ENCODE measurements at regions not wholly inside any gene's neighbourhood (a gene's known extent, or its start where the extent isn't known, plus 50 kb on each side); places are given as distances from the start of the nearest gene placed in this dataset.

DNA sequence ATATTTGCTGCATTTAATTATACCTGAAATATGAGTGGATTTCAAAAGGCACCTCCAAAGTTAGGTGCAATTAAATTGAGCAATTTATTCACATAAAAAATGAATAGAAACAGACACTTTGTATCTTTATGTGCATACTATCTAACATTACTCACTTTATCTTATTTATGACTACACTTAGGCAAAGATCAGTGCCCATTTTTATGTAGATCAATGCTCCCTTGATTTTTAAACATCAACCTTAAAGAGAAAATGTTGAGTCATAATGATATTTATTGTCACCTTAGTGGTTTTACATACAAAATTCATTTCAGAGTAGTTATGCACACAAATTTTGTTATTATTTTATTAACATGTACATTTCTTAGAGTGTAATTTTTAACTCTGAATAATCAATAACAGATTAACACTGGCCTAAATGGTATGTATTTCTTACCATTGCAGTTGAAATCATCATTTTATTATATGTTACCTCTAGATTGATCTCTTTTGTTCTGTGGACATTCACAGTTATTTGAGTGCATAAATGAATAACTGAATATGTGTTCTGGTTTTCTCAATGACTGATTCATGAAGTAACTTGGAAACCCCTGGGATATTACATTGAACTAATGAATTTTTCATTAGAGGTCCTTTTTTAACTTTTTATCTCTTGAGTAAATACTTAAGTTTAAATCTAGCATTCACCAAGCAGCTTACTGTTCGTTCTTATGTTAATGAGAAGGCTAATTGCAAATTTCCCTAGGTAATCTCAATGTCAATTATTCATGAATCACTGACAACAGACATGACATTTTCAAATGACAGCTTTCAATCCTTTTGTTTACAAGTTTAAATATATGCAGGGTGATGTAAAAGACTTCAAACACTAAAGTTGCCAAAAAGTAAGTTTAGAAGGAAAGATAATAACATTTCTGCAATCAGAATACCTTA, 1182.0 kb upstream of the PABPC4L start:
- no peaks in the 10 kb centered on the region for H3K9me3 ChIP-seq (ENCODE audit: low read depth, low read length)
- H3K79me2 ChIP-seq (ENCODE audit: insufficient read depth, low read length) = no peaks in the 10 kb centered on the region
- no peak overlapping the region for H3K4me3 ChIP-seq (ENCODE audit: insufficient read depth, low read length)
- TF ChIP-seq, protein P1, sequence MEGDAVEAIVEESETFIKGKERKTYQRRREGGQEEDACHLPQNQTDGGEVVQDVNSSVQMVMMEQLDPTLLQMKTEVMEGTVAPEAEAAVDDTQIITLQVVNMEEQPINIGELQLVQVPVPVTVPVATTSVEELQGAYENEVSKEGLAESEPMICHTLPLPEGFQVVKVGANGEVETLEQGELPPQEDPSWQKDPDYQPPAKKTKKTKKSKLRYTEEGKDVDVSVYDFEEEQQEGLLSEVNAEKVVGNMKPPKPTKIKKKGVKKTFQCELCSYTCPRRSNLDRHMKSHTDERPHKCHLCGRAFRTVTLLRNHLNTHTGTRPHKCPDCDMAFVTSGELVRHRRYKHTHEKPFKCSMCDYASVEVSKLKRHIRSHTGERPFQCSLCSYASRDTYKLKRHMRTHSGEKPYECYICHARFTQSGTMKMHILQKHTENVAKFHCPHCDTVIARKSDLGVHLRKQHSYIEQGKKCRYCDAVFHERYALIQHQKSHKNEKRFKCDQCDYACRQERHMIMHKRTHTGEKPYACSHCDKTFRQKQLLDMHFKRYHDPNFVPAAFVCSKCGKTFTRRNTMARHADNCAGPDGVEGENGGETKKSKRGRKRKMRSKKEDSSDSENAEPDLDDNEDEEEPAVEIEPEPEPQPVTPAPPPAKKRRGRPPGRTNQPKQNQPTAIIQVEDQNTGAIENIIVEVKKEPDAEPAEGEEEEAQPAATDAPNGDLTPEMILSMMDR (IDR thresholded peaks at IDR 0.05; ENCODE audit: extremely low read depth, low read depth, low read length) = no peak
- no peaks in the 10 kb centered on the region for H4K20me1 ChIP-seq (ENCODE audit: insufficient read depth, low read length)
- no peaks in the 10 kb centered on the region for H3K36me3 ChIP-seq (ENCODE audit: insufficient read depth, low read length)
- H3K27me3 ChIP-seq (ENCODE audit: insufficient read depth, low read length) = no peaks in the 10 kb centered on the region
- no peak overlapping the region for H3K27ac ChIP-seq (ENCODE audit: low read depth, low read length)
- no peak for DNase-seq (ENCODE audit: insufficient read length, low spot score, missing footprints)
- H2AFZ ChIP-seq (ENCODE audit: low read length) = no peak overlapping the region
- H3K4me2 ChIP-seq (ENCODE audit: insufficient read depth, low read length) = no peak overlapping the region
- no peaks in the 10 kb centered on the region for H3K4me1 ChIP-seq (ENCODE audit: insufficient read depth, low read length)

DNA sequence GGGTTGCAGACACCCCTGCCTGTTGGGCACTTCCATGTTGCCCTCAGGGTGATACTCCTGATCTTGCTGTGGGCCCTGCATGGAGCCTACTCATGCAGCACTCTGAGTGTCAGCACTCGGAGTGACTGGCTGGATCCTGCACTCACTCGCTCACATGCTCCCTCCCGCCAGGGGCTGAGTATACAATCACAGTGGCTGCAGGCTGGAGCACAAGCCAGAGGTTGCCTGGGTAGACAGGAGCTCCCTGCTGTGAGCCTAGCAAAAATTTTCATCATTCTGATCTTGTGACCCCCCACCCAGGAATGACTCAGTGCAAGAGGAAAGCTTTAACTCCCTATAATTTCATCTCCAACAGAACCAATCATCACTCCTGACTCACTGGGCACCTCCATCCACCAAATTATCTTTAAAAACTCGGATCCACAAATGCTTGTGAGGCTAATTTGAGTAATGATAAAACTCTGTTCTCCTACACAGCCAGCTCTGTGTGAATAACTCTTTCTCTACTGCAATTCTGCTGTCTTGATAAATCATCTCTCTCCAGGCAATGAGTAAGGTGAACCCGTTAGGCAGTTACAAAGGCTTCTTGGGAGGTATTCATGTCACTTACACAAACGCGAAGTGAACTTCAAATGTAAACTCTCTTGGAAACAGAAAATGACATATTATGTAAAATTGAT, 1180.8 kb upstream of the PABPC4L start:
- Histone ChIP-seq H3K9me3 (ENCODE audit: low read depth, low read length) (no peaks in the 10 kb centered on the region), H3K27me3 (ENCODE audit: insufficient read depth, low read length) (no peaks in the 10 kb centered on the region), H3K79me2 (ENCODE audit: insufficient read depth, low read length) (no peaks in the 10 kb centered on the region), H3K27ac (ENCODE audit: low read depth, low read length) (no peak overlapping the region), H2AFZ (ENCODE audit: low read length) (no peak overlapping the region), H3K4me3 (ENCODE audit: insufficient read depth, low read length) (no peak overlapping the region), H3K36me3 (ENCODE audit: insufficient read depth, low read length) (no peaks in the 10 kb centered on the region), H3K4me1 (ENCODE audit: insufficient read depth, low read length) (no peaks in the 10 kb centered on the region), H3K4me2 (ENCODE audit: insufficient read depth, low read length) (no peak overlapping the region), H4K20me1 (ENCODE audit: insufficient read depth, low read length) (no peaks in the 10 kb centered on the region)
- TF ChIP-seq, protein P1 (IDR thresholded peaks at IDR 0.05; ENCODE audit: extremely low read depth, low read depth, low read length) = no peak
- DNase-seq (ENCODE audit: insufficient read length, low spot score, missing footprints) = no peak

GRCh38 chr4:135372131-135372530, 1170.5 kb upstream of the PABPC4L start:
- DNase-seq (ENCODE audit: insufficient read length, low spot score, missing footprints) = no peak
- no peaks in the 10 kb centered on the region for H3K36me3 ChIP-seq (ENCODE audit: insufficient read depth, low read length)
- no peaks in the 10 kb centered on the region for H3K9me3 ChIP-seq (ENCODE audit: low read depth, low read length)
- H3K79me2 ChIP-seq (ENCODE audit: insufficient read depth, low read length) = no peaks in the 10 kb centered on the region
- H2AFZ ChIP-seq (ENCODE audit: low read length) = no peak overlapping the region
- no peaks in the 10 kb centered on the region for H3K4me1 ChIP-seq (ENCODE audit: insufficient read depth, low read length)
- H3K27me3 ChIP-seq (ENCODE audit: insufficient read depth, low read length) = no peaks in the 10 kb centered on the region
- no peak overlapping the region for H3K4me2 ChIP-seq (ENCODE audit: insufficient read depth, low read length)
- TF ChIP-seq, protein P1 (IDR thresholded peaks at IDR 0.05; ENCODE audit: extremely low read depth, low read depth, low read length) = no peak
- H3K27ac ChIP-seq (ENCODE audit: low read depth, low read length) = no peak overlapping the region
- no peak overlapping the region for H3K4me3 ChIP-seq (ENCODE audit: insufficient read depth, low read length)
- no peaks in the 10 kb centered on the region for H4K20me1 ChIP-seq (ENCODE audit: insufficient read depth, low read length)

DNA sequence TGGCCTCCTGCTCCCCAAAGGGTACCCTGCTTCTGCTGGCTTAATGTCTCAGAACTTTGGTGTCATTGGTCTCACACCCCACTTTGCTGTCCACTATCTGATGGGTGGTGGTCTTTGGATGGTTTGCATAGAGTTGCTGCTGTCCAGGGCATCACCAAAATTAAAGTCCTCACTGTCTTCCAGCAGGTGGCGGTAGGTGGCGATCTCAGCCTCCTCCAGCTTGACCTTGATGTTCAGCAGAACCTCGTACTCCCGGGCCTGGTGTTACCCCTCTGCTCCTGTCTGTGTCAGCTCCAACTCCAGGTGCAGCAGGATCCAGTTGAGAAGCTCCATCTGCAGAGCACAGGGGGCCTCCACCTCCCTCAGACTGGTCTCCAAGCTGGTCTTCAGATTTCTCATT, 1169.5 kb upstream of the PABPC4L start:
- no peak for DNase-seq (ENCODE audit: insufficient read length, low spot score, missing footprints)
- H2AFZ ChIP-seq (ENCODE audit: low read length) = no peak overlapping the region
- H3K4me1 ChIP-seq (ENCODE audit: insufficient read depth, low read length) = no peaks in the 10 kb centered on the region
- H3K4me2 ChIP-seq (ENCODE audit: insufficient read depth, low read length) = no peak overlapping the region
- no peaks in the 10 kb centered on the region for H3K27me3 ChIP-seq (ENCODE audit: insufficient read depth, low read length)
- H4K20me1 ChIP-seq (ENCODE audit: insufficient read depth, low read length) = no peaks in the 10 kb centered on the region
- no peaks in the 10 kb centered on the region for H3K36me3 ChIP-seq (ENCODE audit: insufficient read depth, low read length)
- H3K79me2 ChIP-seq (ENCODE audit: insufficient read depth, low read length) = no peaks in the 10 kb centered on the region
- no peak overlapping the region for H3K27ac ChIP-seq (ENCODE audit: low read depth, low read length)
- no peaks in the 10 kb centered on the region for H3K9me3 ChIP-seq (ENCODE audit: low read depth, low read length)
- TF ChIP-seq, protein P1 (IDR thresholded peaks at IDR 0.05; ENCODE audit: extremely low read depth, low read depth, low read length) = no peak
- H3K4me3 ChIP-seq (ENCODE audit: insufficient read depth, low read length) = no peak overlapping the region

Data from osteoblast (primary cell).